ENCODE measurements at regions not wholly inside any gene's neighbourhood (a gene's known extent, or its start where the extent isn't known, plus 50 kb on each side); places are given as distances from the start of the nearest gene placed in this dataset.

GRCh38 chr9:86586144-86586494 is 231.9 kb upstream of the TUT7 start:
- Mint-ChIP-seq H3K4me3 (peak overlapping the region; percentile 15 to 63 (median 54)), H3K27ac (peak overlapping the region; percentile 91 to 97 (median 94)), H3K36me3 (ENCODE audit: low read depth) (peaks cover 6% of the 10 kb centered on the region), H3K9me3 (peaks cover 3% of the 10 kb centered on the region), H3K27me3 (ENCODE audit: low read depth) (peaks cover 4% of the 10 kb centered on the region), H3K4me1 (peaks cover 44% of the 10 kb centered on the region)
- TF ChIP-seq CTCF (IDR thresholded peaks at IDR 0.05; ENCODE audit: unreplicated experiment in 3 of 3): no peak

GRCh38 chr9:86585422-86586143 is 231.4 kb upstream of the TUT7 start:
- Mint-ChIP-seq H3K4me3 (peak overlapping the region; percentile 53 to 77 (median 73)), H3K4me1 (peaks cover 50% of the 10 kb centered on the region), H3K36me3 (ENCODE audit: low read depth) (peaks cover 6% of the 10 kb centered on the region), H3K9me3 (peaks cover 3% of the 10 kb centered on the region), H3K27me3 (ENCODE audit: low read depth) (peaks cover 4% of the 10 kb centered on the region), H3K27ac (peak overlapping the region; percentile 91 to 97 (median 94))
- no peak for TF ChIP-seq CTCF (IDR thresholded peaks at IDR 0.05; ENCODE audit: unreplicated experiment in 3 of 3)

GRCh38 chr9:86580688-86581087 is 226.5 kb upstream of the TUT7 start:
- H3K9me3 Mint-ChIP-seq: peaks cover 4% of the 10 kb centered on the region
- H3K4me1 Mint-ChIP-seq: peaks cover 76% of the 10 kb centered on the region
- H3K4me3 Mint-ChIP-seq: peak overlapping the region in 1 of 3 experiments; percentile 21
- no peaks in the 10 kb centered on the region for H3K36me3 Mint-ChIP-seq (ENCODE audit: low read depth)
- TF ChIP-seq CTCF (IDR thresholded peaks at IDR 0.05; ENCODE audit: unreplicated experiment in 3 of 3): no peak
- peak overlapping the region; percentile 86 to 87 (median 87) for H3K27ac Mint-ChIP-seq
- H3K27me3 Mint-ChIP-seq (ENCODE audit: low read depth): peaks cover 4% of the 10 kb centered on the region

GRCh38 chr9:86578722-86579121 is 224.5 kb upstream of the TUT7 start:
- Mint-ChIP-seq H3K27ac (peak overlapping the region; percentile 65 to 95 (median 73)), H3K36me3 (ENCODE audit: low read depth) (no peaks in the 10 kb centered on the region), H3K4me1 (peaks cover 77% of the 10 kb centered on the region), H3K9me3 (peaks cover 11% of the 10 kb centered on the region), H3K4me3 (peak overlapping the region in 1 of 3 experiments; percentile 37), H3K27me3 (ENCODE audit: low read depth) (peaks cover 4% of the 10 kb centered on the region)
- no peak for TF ChIP-seq CTCF (IDR thresholded peaks at IDR 0.05; ENCODE audit: unreplicated experiment in 3 of 3)

GRCh38 chr9:86577420-86578333 is 223.5 kb upstream of the TUT7 start:
- Mint-ChIP-seq H3K36me3 (ENCODE audit: low read depth) (no peaks in the 10 kb centered on the region), H3K27me3 (ENCODE audit: low read depth) (peaks cover 4% of the 10 kb centered on the region)
- no peak for TF ChIP-seq CTCF (IDR thresholded peaks at IDR 0.05; ENCODE audit: unreplicated experiment in 3 of 3)

More at GRCh38 chr9:86577420-86578333, 223.5 kb upstream of the TUT7 start:
- peaks cover 17% of the 10 kb centered on the region for H3K9me3 Mint-ChIP-seq
- H3K27ac Mint-ChIP-seq: peak overlapping the region; percentile 65 to 95 (median 73)
- peaks cover 77% of the 10 kb centered on the region for H3K4me1 Mint-ChIP-seq
- H3K4me3 Mint-ChIP-seq: peak overlapping the region in 1 of 3 experiments; percentile 22

Measured in nephron (organoid).